ENCODE measurements at regions not wholly inside any gene's neighbourhood (a gene's known extent, or its start where the extent isn't known, plus 50 kb on each side); places are given as distances from the start of the nearest gene placed in this dataset.

DNA sequence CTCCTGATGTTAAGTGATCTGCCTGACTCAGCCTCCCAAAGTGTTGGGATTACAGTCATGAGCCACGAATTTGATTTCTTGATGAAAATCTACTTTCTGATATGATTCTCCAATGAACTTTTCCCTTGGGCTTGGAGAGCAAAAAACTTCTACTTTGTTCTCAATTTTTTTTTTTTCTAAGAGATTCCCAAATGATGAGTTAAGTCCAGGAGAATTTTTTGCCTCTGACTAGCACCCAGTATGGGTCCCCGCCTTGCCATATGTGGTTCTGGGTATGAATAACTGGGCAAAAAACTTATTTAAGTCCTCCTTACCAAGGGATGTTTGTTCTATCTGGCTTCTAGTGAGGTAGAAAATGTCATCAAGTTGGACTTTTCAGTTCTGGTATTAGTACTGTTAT is 147.9 kb upstream of the LYZL1 start:
- Histone ChIP-seq H3K9me3 (ENCODE audit: control insufficient read depth in 4 of 4, low read length in 3 of 4) (no peaks in the 10 kb centered on the region), H3K4me1 (ENCODE audit: control insufficient read depth in 4 of 4, insufficient read depth in 4 of 4, low read length in 3 of 4) (peaks cover 0 to 7% (median 3%) of the 10 kb centered on the region in 4 donors), H3K36me3 (ENCODE audit: control insufficient read depth in 4 of 4, insufficient read depth in 3 of 4, low read depth in 1 of 4, low read length in 3 of 4) (no peaks in the 10 kb centered on the region), H3K9ac (ENCODE audit: low read depth in 1 of 2, low read length in 2 of 2) (no peak overlapping the region), H3K27ac (ENCODE audit: low read depth in 1 of 2, low read length in 2 of 2) (no peak overlapping the region), H3K4me3 (ENCODE audit: low read depth in 1 of 3, low read length in 3 of 3) (no peak overlapping the region), H3K27me3 (ENCODE audit: control insufficient read depth in 4 of 4, insufficient read depth in 4 of 4, low read length in 3 of 4) (no peaks in the 10 kb centered on the region)
- DNase-seq (ENCODE audit: low spot score): no peak
- no peak for TF ChIP-seq ATF3 (IDR thresholded peaks at IDR 0.05)
- no peak for TF ChIP-seq GABPA (IDR thresholded peaks at IDR 0.05 in 1 of 2, conservative IDR thresholded peaks at IDR 0.05 in 1 of 2)
- TF ChIP-seq HNF4G (IDR thresholded peaks at IDR 0.05): no peak
- TF ChIP-seq TAF1 (conservative IDR thresholded peaks at IDR 0.05): no peak
- TF ChIP-seq MAX (IDR thresholded peaks at IDR 0.05): no peak
- TF ChIP-seq NR2F2 (IDR thresholded peaks at IDR 0.05): no peak
- TF ChIP-seq JUND (IDR thresholded peaks at IDR 0.05): no peak
- TF ChIP-seq ZBTB33 (IDR thresholded peaks at IDR 0.05): no peak
- TF ChIP-seq YY1 (IDR thresholded peaks at IDR 0.05): no peak
- TF ChIP-seq EGR1 (IDR thresholded peaks at IDR 0.05; ENCODE audit: low read depth in 2 of 2): no peak
- 88% methylated on average over 2 of the region's 2 CpGs for WGBS

DNA sequence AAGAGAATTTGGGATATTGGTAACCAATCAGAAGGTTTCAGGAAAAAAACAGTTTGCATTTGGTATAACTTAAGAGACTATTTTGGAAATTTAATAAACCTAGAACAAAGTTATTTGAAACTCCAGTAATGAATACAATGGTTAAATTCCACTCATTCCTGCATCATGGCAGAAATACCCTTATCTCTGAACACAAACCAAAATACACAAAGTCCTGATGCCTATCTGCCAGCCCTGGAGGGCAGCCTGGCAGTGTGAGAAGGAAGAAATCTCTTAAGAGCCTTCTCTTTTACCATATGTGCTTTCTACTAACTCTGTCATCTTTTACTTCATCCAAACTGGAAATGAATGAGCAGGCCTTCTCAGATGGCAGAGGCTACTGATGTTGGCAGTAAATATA is 147.1 kb upstream of the LYZL1 start:
- TF ChIP-seq HNF4A (conservative IDR thresholded peaks at IDR 0.05) (no peak), FOXA2 (IDR thresholded peaks at IDR 0.05) (no peak), FOXA1 (IDR thresholded peaks at IDR 0.05) (no peak), EGR1 (IDR thresholded peaks at IDR 0.05; ENCODE audit: low read depth in 2 of 2) (no peak), JUND (IDR thresholded peaks at IDR 0.05) (no peak)
- Histone ChIP-seq H3K27ac (ENCODE audit: low read depth in 1 of 2, low read length in 2 of 2) (no peak overlapping the region), H3K4me3 (ENCODE audit: low read depth in 1 of 3, low read length in 3 of 3) (no peak overlapping the region), H3K4me1 (ENCODE audit: control insufficient read depth in 4 of 4, insufficient read depth in 4 of 4, low read length in 3 of 4) (peaks cover 0 to 7% (median 3%) of the 10 kb centered on the region in 4 donors), H3K27me3 (ENCODE audit: control insufficient read depth in 4 of 4, insufficient read depth in 4 of 4, low read length in 3 of 4) (no peaks in the 10 kb centered on the region), H3K36me3 (ENCODE audit: control insufficient read depth in 4 of 4, insufficient read depth in 3 of 4, low read depth in 1 of 4, low read length in 3 of 4) (no peaks in the 10 kb centered on the region), H3K9me3 (ENCODE audit: control insufficient read depth in 4 of 4, low read length in 3 of 4) (no peaks in the 10 kb centered on the region), H3K9ac (ENCODE audit: low read depth in 1 of 2, low read length in 2 of 2) (no peak overlapping the region)
- DNase-seq (ENCODE audit: low spot score): no peak

- Histone ChIP-seq H3K36me3 (ENCODE audit: control insufficient read depth in 4 of 4, insufficient read depth in 3 of 4, low read depth in 1 of 4, low read length in 3 of 4) (no peaks in the 10 kb centered on the region), H3K4me1 (ENCODE audit: control insufficient read depth in 4 of 4, insufficient read depth in 4 of 4, low read length in 3 of 4) (peaks cover 0 to 7% (median 3%) of the 10 kb centered on the region in 4 donors), H3K9me3 (ENCODE audit: control insufficient read depth in 4 of 4, low read length in 3 of 4) (no peaks in the 10 kb centered on the region), H3K9ac (ENCODE audit: low read depth in 1 of 2, low read length in 2 of 2) (no peak overlapping the region), H3K27me3 (ENCODE audit: control insufficient read depth in 4 of 4, insufficient read depth in 4 of 4, low read length in 3 of 4) (no peaks in the 10 kb centered on the region), H3K27ac (ENCODE audit: low read depth in 1 of 2, low read length in 2 of 2) (no peak overlapping the region), H3K4me3 (ENCODE audit: low read depth in 1 of 3, low read length in 3 of 3) (peak overlapping the region in 2 of 3 donors; percentile 16 to 40)
- TF ChIP-seq HNF4A (conservative IDR thresholded peaks at IDR 0.05): peak in 1 of 2 donors; percentile 24
- TF ChIP-seq JUND (IDR thresholded peaks at IDR 0.05): no peak
- TF ChIP-seq RXRA (IDR thresholded peaks at IDR 0.05): peak; percentile 93 to 94
- no peak for TF ChIP-seq YY1 (IDR thresholded peaks at IDR 0.05)
- TF ChIP-seq MAX (IDR thresholded peaks at IDR 0.05): peak; percentile 55
- peak; percentile 43 for TF ChIP-seq SP1 (IDR thresholded peaks at IDR 0.05)
- 61% methylated on average over 29 of the region's 29 CpGs for WGBS
- no peak for DNase-seq (ENCODE audit: low spot score)
Observed at GRCh38 chr10:29142516-29143314, 146.2 kb upstream of the LYZL1 start.
